ENCODE measurements at regions not wholly inside any gene's neighbourhood (a gene's known extent, or its start where the extent isn't known, plus 50 kb on each side); places are given as distances from the start of the nearest gene placed in this dataset.

- DNase-seq = no peak
Observed at GRCh38 chr15:75136118-75136517, 65.6 kb upstream of the C15orf39 start.

DNA sequence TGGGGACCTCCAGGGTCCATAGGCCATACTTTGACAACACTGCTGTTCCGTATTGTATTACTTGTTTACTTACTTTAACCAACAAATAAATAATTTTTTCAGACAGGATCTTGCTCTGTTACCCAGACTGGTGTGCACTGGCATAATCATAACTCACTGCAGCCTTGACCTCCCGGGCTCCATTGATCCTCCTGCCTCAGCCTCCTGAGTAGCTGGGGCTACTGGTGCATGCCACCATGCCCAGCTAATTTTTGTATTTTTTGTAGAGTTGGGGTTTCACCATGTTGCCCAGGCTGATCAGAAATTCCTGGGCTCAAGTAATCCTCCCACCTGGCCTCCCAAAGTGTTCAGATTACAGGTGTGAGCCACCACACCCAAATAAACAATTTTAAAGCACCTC is 64.9 kb upstream of the C15orf39 start:
- no peak for DNase-seq

DNA sequence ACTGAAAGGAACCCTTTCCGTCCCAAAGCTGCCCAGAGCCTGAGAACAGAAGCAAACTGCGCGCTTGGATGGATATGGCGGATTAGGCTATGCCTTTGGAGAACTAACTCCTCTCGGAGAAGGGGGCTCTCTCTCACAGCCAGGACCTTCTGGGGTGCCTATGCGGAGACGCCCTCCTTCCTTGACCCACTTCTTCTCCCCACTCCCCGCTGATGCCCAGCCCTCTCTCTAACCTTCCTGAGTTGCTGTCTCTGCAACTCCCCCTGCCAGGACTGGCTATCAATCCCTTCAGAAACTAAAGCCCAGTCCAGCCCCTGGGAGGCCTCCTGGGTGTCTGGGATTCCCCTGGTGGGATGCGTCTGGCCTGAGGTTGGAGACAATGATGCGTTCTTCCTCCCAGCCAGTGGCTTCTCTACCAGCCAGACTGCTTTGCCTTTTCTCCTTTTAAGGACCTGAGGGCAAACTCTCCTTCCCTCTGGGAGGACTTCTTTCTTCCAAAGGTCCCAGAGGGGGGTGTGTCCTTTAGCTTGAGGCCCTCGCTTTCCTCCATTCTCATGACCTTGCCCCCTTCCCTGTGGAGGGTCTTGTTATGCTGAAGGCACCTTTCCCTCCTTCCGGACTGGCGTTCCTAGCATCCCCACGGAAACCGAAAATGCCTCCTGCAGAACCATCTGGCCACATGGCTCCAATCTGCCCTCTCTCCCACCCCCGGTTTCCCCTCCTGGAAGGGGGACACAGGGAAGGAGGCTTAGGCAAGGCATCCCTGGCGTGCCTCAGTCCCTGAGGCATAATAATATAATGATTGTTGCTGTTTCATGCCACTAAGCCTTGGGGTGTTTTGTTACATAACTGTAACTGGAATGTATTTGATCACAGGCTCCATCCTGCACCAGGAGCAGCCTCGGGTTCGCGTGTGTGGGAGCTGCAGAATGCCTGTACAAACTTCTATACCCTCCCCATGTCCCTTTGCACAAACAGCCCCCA is 63.4 kb upstream of the C15orf39 start:
- no peak for DNase-seq

DNA sequence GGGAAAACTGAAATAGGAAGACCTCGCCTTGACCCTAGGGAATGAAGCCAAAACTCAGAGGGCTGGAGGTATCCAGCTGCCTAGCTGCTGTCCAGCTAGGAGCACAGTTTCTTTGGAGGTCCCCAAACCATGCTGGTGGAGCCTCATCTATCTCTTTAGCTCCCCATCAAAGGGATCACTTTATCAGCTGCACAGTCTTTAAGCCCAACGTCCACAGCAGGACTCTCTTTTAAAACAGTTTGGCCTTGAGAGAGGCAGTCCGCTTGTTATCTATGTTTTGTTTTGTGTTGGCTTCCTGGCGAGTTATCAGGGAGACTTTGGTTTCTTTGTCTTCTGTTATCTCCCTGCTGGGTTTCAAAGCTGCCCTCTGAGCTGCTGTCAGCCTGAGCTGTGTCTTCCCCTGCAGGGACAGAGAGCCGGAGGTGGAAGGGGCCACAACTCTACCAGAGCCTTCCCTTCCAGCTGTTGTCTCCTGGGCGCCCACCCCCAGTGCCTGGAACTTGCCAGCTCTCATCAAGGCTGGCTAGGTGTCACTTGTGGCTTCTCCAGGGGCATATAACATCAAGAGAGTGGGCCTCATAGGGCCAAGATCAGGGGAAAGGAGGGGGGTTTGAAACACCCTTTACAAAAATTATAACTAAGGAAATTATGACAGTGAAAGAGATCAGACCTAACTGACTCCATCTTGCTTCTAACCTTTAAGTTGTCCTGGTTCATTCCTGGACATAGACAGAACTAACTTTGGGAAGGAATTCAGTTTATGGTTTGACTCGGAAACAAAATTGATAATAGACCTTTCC is 61.4 kb upstream of the C15orf39 start:
- DNase-seq = no peak

GRCh38 chr15:75142499-75142898 is 59.2 kb upstream of the C15orf39 start:
- DNase-seq = no peak

DNA sequence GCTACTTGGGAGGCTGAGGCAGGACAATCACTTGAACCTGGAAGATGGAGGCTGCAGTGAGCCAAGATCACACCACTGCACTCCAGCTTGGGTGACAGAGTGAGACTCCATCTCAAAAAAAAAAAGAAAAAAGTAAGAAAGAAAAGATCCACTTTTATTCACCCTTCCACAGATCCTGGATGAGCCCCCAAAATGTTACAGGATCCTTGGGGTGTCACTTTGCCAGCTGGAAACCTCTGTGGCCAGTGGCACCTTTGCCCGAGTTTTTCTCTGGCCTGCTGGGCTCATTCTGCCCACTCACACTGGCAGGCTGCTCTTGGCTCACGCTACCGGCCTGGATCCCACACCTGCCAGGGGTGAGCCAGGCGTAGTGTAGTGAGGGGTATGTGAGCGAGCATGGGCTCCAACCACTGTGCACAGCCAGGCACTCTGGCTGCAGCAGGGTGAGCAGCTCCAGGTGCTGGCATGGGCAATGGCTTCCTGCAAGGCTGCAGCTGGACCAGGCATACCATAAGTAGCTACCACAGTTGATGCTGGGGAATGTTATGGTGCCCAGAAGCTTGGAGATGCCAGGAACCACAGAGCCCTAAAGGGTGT is 57.8 kb upstream of the C15orf39 start:
- DNase-seq = no peak

DNA sequence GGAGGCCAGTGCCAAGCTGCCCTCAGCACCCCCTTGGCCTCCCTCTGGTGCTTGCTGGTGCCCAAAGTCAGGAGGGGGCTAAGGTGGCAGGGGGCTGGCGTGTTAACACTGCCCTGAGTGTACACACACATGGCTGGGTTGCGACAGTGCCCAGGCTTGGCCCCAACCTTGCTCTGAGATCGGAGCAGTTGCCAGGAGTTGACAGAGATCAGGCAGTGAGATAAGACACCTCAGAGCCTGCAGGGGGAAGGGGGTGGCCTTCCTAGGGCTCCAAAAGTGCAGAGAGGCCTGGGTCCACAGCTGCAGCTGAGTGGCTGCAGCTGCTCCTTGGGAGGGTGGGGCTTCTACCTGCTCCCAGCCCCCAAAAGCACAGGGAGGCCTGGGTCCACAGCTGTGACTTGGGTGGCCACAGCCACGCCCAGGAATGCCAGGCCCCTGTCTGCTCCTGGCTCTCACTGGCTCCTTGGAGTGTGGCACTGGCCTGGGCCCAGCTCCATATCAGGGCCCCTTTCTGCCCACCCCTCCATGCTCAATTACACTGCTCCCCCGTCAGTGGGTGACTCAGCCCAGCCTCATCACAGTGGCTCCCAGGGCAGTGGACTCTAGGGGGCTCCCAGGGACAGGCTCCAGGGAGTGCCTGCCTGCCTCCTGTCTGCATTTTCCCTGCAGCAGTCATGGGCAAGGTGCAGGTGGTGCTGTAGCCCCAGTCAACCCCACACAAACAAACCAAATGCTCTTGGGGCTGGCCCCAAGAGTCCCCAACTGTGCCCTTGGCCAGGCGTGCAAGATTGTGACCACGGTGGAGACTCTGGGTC is 56.4 kb upstream of the C15orf39 start:
- no peak for DNase-seq

- no peak for DNase-seq
Observed at GRCh38 chr15:75148280-75148679, 53.4 kb upstream of the C15orf39 start.

- DNase-seq = no peak
Observed at GRCh38 chr15:75149867-75150709, 51.6 kb upstream of the C15orf39 start.

DNA sequence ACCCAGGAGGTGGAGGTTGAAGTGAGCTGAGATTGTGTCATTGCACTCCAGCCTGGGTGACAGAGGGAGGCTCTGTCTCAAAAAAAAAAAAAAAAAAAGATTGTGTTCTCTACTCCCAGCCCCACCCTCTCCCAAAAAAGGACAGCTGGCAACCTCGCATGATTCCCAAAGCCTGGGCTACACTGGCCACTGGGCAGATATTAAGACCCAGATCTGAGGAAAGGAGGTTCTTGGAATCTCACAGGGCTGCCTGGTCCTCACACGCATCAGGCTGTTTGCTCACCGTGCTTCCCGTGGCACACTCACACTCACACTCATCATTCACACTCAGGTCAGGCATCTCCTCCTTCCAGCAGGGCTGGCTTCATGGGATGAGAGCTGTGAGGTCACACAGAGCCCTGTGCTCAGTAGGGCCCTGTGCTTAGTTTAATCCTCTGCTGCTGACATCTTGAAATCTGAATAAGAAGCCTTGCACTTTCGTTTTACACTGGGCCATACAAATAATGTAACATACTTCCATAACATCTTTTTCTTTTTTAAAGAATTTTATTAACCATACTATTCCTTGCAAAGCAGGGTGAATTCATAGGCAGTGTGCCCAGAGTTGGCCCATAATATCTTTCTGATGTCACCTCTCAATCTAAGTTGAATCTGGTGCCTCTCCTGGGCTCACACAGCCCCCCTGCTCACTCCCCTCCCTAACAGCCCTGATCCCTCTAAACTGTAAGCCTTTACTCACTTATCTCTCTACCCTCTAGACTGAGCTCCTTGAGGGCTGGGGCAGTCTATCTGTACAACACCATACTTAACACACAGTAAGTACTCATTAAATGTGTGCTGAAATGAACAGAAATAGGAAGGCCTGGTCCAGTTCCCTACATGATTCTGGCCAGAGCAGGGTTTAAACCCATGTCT is 50.2 kb upstream of the C15orf39 start:
- no peak for DNase-seq
